HepG2 (cell line): ENCODE measurements at regions not wholly inside any gene's neighbourhood (a gene's known extent, or its start where the extent isn't known, plus 50 kb on each side); places are given as distances from the start of the nearest gene placed in this dataset.

ENCODE experiments used
- ATAC-seq: fragments of 200-7000 bp; cut with Tn5 transposase; 3 replicates; pipeline ENCODE4 v1.9.1; 2020; ENCODE audit warnings: mild to moderate bottlenecking, moderate library complexity
- BruUV-seq: library from RNA; stranded (reverse); fragments of 400-500 nt; replicated peaks from 2 replicates; lab custom pipeline; 2021; lab: Mats Ljungman, UMichigan
- CTCF ChIA-PET: fragments of 300-600 bp; formaldehyde crosslinking; extraction: SDS; loops from one replicate; lab custom pipeline; 2021; ENCODE audit warnings: low total read pairs, inconsistent platforms, low intra/inter-chr PET ratio; lab: Yijun Ruan, JAX
- POLR2A ChIA-PET: fragments of 350-600 bp; sonication (Branson Sonifier 250); formaldehyde crosslinking; loops from one replicate; lab custom pipeline; 2020; ENCODE audit warnings: antibody characterized with exemption, inconsistent platforms; lab: Yijun Ruan, JAX
- DNase-seq: peaks from one replicate; pipeline ENCODE4 v3.0.0-alpha.2; 2015; ENCODE audit warnings: low spot score
- FAIRE-seq: peaks from 3 replicates; lab custom pipeline; 2011; peaks lifted over from hg19 to GRCh38; lab: Jason Lieb, UNC
- H2AFZ ChIP-seq: one replicate; pipeline ENCODE4 v1.6.1; 2011; ENCODE audit warnings: low read length, inconsistent platforms
- H3K27ac ChIP-seq: fragments of 300-600 bp; 3 replicates; pipeline ENCODE4 v1.8.0; 2011; ENCODE audit warnings: mixed run types, mild to moderate bottlenecking, mixed read lengths, low read length, inconsistent platforms; ENCODE audit not compliant: insufficient read depth; ENCODE audit errors: extremely low read length
- H3K27me3 ChIP-seq, 2 experiments: fragments of 200-600 bp in 1 of 2; 2 replicates in 1 of 2; 3 replicates in 1 of 2; pipeline versions ENCODE4 v1.6.0 to v1.8.0; 2011; ENCODE audit warnings: low read length in 2 of 2, mild to moderate bottlenecking in 2 of 2, moderate library complexity in 2 of 2, inconsistent platforms in 1 of 2; ENCODE audit not compliant: insufficient read depth in 2 of 2, control insufficient read depth in 1 of 2
- H3K36me3 ChIP-seq, 2 experiments: fragments of 200-600 bp in 1 of 2; replicated peaks in 1 of 2; 2 replicates in 1 of 2; 3 replicates in 1 of 2; pipeline versions ENCODE4 v1.5.1 to v1.8.0; 2011; ENCODE audit warnings: low read length in 2 of 2, inconsistent platforms in 1 of 2; ENCODE audit not compliant: insufficient read depth in 2 of 2, control insufficient read depth in 1 of 2
- H3K4me1 ChIP-seq: 2 replicates; pipeline ENCODE4 v1.5.1; 2012; ENCODE audit warnings: low read length, inconsistent platforms; ENCODE audit not compliant: insufficient read depth
- H3K4me2 ChIP-seq: 2 replicates; pipeline ENCODE4 v1.6.0; 2011; ENCODE audit warnings: low read depth, low read length, inconsistent platforms
- H3K4me3 ChIP-seq, 3 experiments: fragments of 200-600 bp in 1 of 3; sonication (generic), shearing (Covaris generic) in 1 of 3; replicated peaks in 1 of 3; 2 replicates each; pipeline ENCODE4 v1.5.1; 2011 to 2016; ENCODE audit warnings: low read length in 3 of 3, inconsistent platforms in 2 of 3, low read depth in 2 of 3, mild to moderate bottlenecking in 2 of 3, control low read depth in 1 of 3, mixed read lengths in 1 of 3; ENCODE audit not compliant: insufficient read depth in 1 of 3
- H3K79me2 ChIP-seq: one replicate; pipeline ENCODE4 v1.6.1; 2011; ENCODE audit warnings: low read length, inconsistent platforms; ENCODE audit not compliant: insufficient read depth
- H3K9ac ChIP-seq: 2 replicates; pipeline ENCODE4 v1.6.0; 2011; ENCODE audit warnings: mild to moderate bottlenecking, low read depth, low read length, inconsistent platforms; ENCODE audit not compliant: insufficient read depth
- H3K9me3 ChIP-seq: 2 replicates; pipeline ENCODE4 v1.5.1; 2012; ENCODE audit warnings: mild to moderate bottlenecking, low read length
- H4K20me1 ChIP-seq: 2 replicates; pipeline ENCODE4 v1.6.0; 2011; ENCODE audit warnings: inconsistent platforms, mild to moderate bottlenecking, low read length, moderate library complexity; ENCODE audit not compliant: insufficient read depth
- CAMTA2 ChIP-seq: sonication (generic); formaldehyde crosslinking; IDR thresholded peaks from 2 replicates; pipeline ENCODE4 v1.4.0; 2020; ENCODE audit warnings: mild to moderate bottlenecking, missing genetic modification reagents, borderline replicate concordance
- CEBPB ChIP-seq: IDR thresholded peaks from 2 replicates; pipeline ENCODE4 v1.6.1; 2011; ENCODE audit warnings: low read depth, low read length, improper control_type of control experiment, borderline replicate concordance
- CHD4 ChIP-seq: fragments of 200-600 bp; sonication (generic); IDR thresholded peaks from 2 replicates; pipeline ENCODE4 v1.7.0; 2017; ENCODE audit warnings: mild to moderate bottlenecking, low read length, borderline replicate concordance
- CREM ChIP-seq, 2 experiments: sonication (generic) in 1 of 2; formaldehyde crosslinking in 1 of 2; IDR thresholded peaks; 2 replicates each; pipeline versions ENCODE4 v1.4.0 to v1.6.1; 2016 to 2020; ENCODE audit warnings: antibody characterized with exemption in 1 of 2, mild to moderate bottlenecking in 1 of 2, missing genetic modification reagents in 1 of 2
- ELF4 ChIP-seq: sonication (generic); formaldehyde crosslinking; IDR thresholded peaks from 2 replicates; pipeline ENCODE4 v1.5.0; 2020; ENCODE audit warnings: missing genetic modification reagents, mild to moderate bottlenecking, moderate library complexity, borderline replicate concordance
- HIC2 ChIP-seq: sonication (generic); formaldehyde crosslinking; IDR thresholded peaks from 2 replicates; pipeline ENCODE4 v1.9.0; 2022; ENCODE audit warnings: low read depth, missing genetic modification reagents
- HNRNPLL ChIP-seq: fragments of 200-400 bp; formaldehyde crosslinking; IDR thresholded peaks from 2 replicates; pipeline ENCODE4 v1.6.1; 2017; ENCODE audit warnings: mild to moderate bottlenecking, low read depth, low read length; ENCODE audit not compliant: poor library complexity, severe bottlenecking
- JUNB ChIP-seq: sonication (generic); formaldehyde crosslinking; IDR thresholded peaks from 2 replicates; pipeline ENCODE4 v1.8.0; 2022; ENCODE audit warnings: missing genetic modification reagents, mild to moderate bottlenecking, borderline replicate concordance
- NFIC ChIP-seq: IDR thresholded peaks from 2 replicates; pipeline ENCODE4 v1.6.1; 2012; ENCODE audit warnings: mild to moderate bottlenecking, low read length, inconsistent platforms
- SAP130 ChIP-seq: IDR thresholded peaks from 2 replicates; pipeline ENCODE4 v1.6.1; 2016; ENCODE audit warnings: low read depth
- SP1 ChIP-seq, 2 experiments: fragments of 450-650 bp in 1 of 2; sonication (generic) in 1 of 2; formaldehyde crosslinking in 1 of 2; IDR thresholded peaks; 2 replicates each; pipeline versions ENCODE4 v1.4.0 to v1.6.1; 2016 to 2020; ENCODE audit warnings: missing genetic modification reagents in 1 of 2
- ZC3H13 ChIP-seq: sonication (generic); formaldehyde crosslinking; IDR thresholded peaks from 2 replicates; pipeline ENCODE4 v1.8.1; 2023; ENCODE audit warnings: mild to moderate bottlenecking, missing genetic modification reagents, moderate library complexity
- WGBS: methylation state at CpG from one replicate; pipeline ENCODE4 v1.1.6; 2017; ENCODE audit warnings: low lambda C conversion rate; 5-methylcytosine and 5-hydroxymethylcytosine counted together
- in situ Hi-C: cut with HindIII; loops from 2 replicates; pipeline ENCODE4 v1.10.0; 2017; ENCODE audit warnings: low pct_unique_long_range_greater_than_20kb; ENCODE audit not compliant: extremely low pct_ligation_motif_present
- intact Hi-C: fragments of 100-400 bp; cut with micrococcal nuclease; formaldehyde crosslinking; loops from one replicate; pipeline ENCODE4 v1.10.0; 2022; ENCODE audit not compliant: unreplicated experiment

- in situ Hi-C loops, result no loop called here
- 70% methylated on average over 5 of the region's 5 CpGs for WGBS
- Histone ChIP-seq H3K9ac (no peak overlapping the region), H3K4me1 (peaks cover 41% of the 10 kb centered on the region), H3K4me3 (no peak overlapping the region), H3K4me2 (no peak overlapping the region), H4K20me1 (no peaks in the 10 kb centered on the region), H3K27ac (no peak overlapping the region), H3K79me2 (no peaks in the 10 kb centered on the region), H3K36me3 (no peaks in the 10 kb centered on the region), H2AFZ (no peak overlapping the region), H3K27me3 (no peaks in the 10 kb centered on the region), H3K9me3 (no peaks in the 10 kb centered on the region)
- DNase-seq (no peak), FAIRE-seq (no peak), ATAC-seq (no peak)
- CTCF ChIA-PET, result no interaction called here
- BruUV-seq, result no TSS peak
- TF ChIP-seq CHD4 (no peak), ZC3H13 (CRISPR knock-in tag) (no peak), HNRNPLL (no peak), CREM (IDR thresholded peaks at IDR 0.05) (no peak), CREM (CRISPR knock-in tag; IDR thresholded peaks at IDR 0.05) (no peak), CAMTA2 (CRISPR knock-in tag) (no peak), CEBPB (no peak), SP1 (IDR thresholded peaks at IDR 0.05) (no peak), SP1 (CRISPR knock-in tag; IDR thresholded peaks at IDR 0.05) (no peak), NFIC (no peak), JUNB (CRISPR knock-in tag) (no peak), SAP130 (CRISPR knock-in tag) (no peak), HIC2 (no peak), ELF4 (CRISPR knock-in tag) (no peak)
- intact Hi-C loops, result loop anchor here (10.0 kb wide), 1 partner anchor 1017 kb away; no protein-coding TSS in a partner anchor
- POLR2A ChIA-PET, result no interaction called here
These were observed 236.3 kb upstream of the IGFBP3 start for GRCh38 chr7:46157404-46157803.
